GM18511 (cell line): ENCODE measurements at regions not wholly inside any gene's neighbourhood (a gene's known extent, or its start where the extent isn't known, plus 50 kb on each side); places are given as distances from the start of the nearest gene placed in this dataset.

Source experiments
- ATAC-seq: cut with Tn5 transposase; IDR thresholded peaks from one replicate; pipeline ENCODE4 v1.9.1; 2021; ENCODE audit warnings: mild to moderate bottlenecking, moderate library complexity; ENCODE audit not compliant: unreplicated experiment

- ATAC-seq, result no peak
Observed at GRCh38 chr18:28519997-28520396, 343.1 kb upstream of the CDH2 start.

GRCh38 chr18:28514699-28515098 is 337.8 kb upstream of the CDH2 start:
- ATAC-seq, result no peak

- ATAC-seq, result no peak
Observed at GRCh38 chr18:28512357-28512756, 335.4 kb upstream of the CDH2 start.

- no peak for ATAC-seq
Observed at GRCh38 chr18:28511413-28511821, 334.5 kb upstream of the CDH2 start.

GRCh38 chr18:28510210-28510609 is 333.3 kb upstream of the CDH2 start:
- ATAC-seq, result no peak

- no peak for ATAC-seq
Observed at GRCh38 chr18:28504066-28504465, 327.1 kb upstream of the CDH2 start.

GRCh38 chr18:28494151-28494550 is 317.2 kb upstream of the CDH2 start:
- ATAC-seq, result no peak

- no peak for ATAC-seq
Observed at GRCh38 chr18:28485918-28486317, 309.0 kb upstream of the CDH2 start.

GRCh38 chr18:28485210-28485801 is 308.4 kb upstream of the CDH2 start:
- no peak for ATAC-seq

- ATAC-seq, result no peak
Observed at GRCh38 chr18:28478531-28478930, 301.6 kb upstream of the CDH2 start.

GRCh38 chr18:28476302-28476701 is 299.4 kb upstream of the CDH2 start:
- ATAC-seq, result no peak

GRCh38 chr18:28469946-28470345 is 293.0 kb upstream of the CDH2 start:
- ATAC-seq, result no peak

- no peak for ATAC-seq
Observed at GRCh38 chr18:28468901-28469300, 292.0 kb upstream of the CDH2 start.

GRCh38 chr18:28466204-28466603 is 289.3 kb upstream of the CDH2 start:
- no peak for ATAC-seq

GRCh38 chr18:28459587-28459986 is 282.7 kb upstream of the CDH2 start:
- no peak for ATAC-seq

GRCh38 chr18:28458751-28459150 is 281.8 kb upstream of the CDH2 start:
- no peak for ATAC-seq

GRCh38 chr18:28457784-28458183 is 280.9 kb upstream of the CDH2 start:
- ATAC-seq, result no peak

- ATAC-seq, result no peak
Observed at GRCh38 chr18:28455971-28456370, 279.0 kb upstream of the CDH2 start.

GRCh38 chr18:28439870-28440269 is 262.9 kb upstream of the CDH2 start:
- no peak for ATAC-seq

- no peak for ATAC-seq
Observed at GRCh38 chr18:28438381-28438780, 261.5 kb upstream of the CDH2 start.

GRCh38 chr18:28432339-28432738 is 255.4 kb upstream of the CDH2 start:
- no peak for ATAC-seq

GRCh38 chr18:28425886-28426285 is 249.0 kb upstream of the CDH2 start:
- ATAC-seq, result no peak

GRCh38 chr18:28422577-28422976 is 245.6 kb upstream of the CDH2 start:
- no peak for ATAC-seq
